ENCODE measurements at regions not wholly inside any gene's neighbourhood (a gene's known extent, or its start where the extent isn't known, plus 50 kb on each side); places are given as distances from the start of the nearest gene placed in this dataset.

- no peak for TF ChIP-seq CTCF (IDR thresholded peaks at IDR 0.05; ENCODE audit: low read depth, low read length, poor library complexity, severe bottlenecking)
- TF ChIP-seq EZH2phosphoT487 (IDR thresholded peaks at IDR 0.05; ENCODE audit: borderline replicate concordance, low read length) = no peak
- Histone ChIP-seq H3K27ac (ENCODE audit: low read depth, low read length) (no peak overlapping the region), H3K36me3 (ENCODE audit: control insufficient read depth, low read length) (no peaks in the 10 kb centered on the region), H3F3A (ENCODE audit: control insufficient read depth, insufficient read depth) (no peaks in the 10 kb centered on the region), H3K79me2 (ENCODE audit: control insufficient read depth, low read length) (no peaks in the 10 kb centered on the region), H3K4me1 (ENCODE audit: control insufficient read depth, low read length) (no peaks in the 10 kb centered on the region), H3K4me3 (ENCODE audit: low read length) (no peak overlapping the region), H3K9me3 (ENCODE audit: control insufficient read depth, insufficient read depth, low read length) (no peaks in the 10 kb centered on the region; the same call in 1 of the 2 replicates), H4K20me1 (ENCODE audit: control insufficient read depth, insufficient read depth, low read depth, low read length) (no peaks in the 10 kb centered on the region), H3K27me3 (ENCODE audit: control insufficient read depth, low read length) (no peaks in the 10 kb centered on the region), H3K4me2 (ENCODE audit: low read length) (no peak overlapping the region), H3K9me2 (replicated peaks; ENCODE audit: control insufficient read depth, low read length) (no peaks in the 10 kb centered on the region)
Measured at GRCh38 chr18:39199231-39199855, 1633.7 kb upstream of the CELF4 start.

GRCh38 chr18:39198376-39198775 is 1632.8 kb upstream of the CELF4 start:
- Histone ChIP-seq H3K9me2 (replicated peaks; ENCODE audit: control insufficient read depth, low read length) (no peaks in the 10 kb centered on the region), H3K27me3 (ENCODE audit: control insufficient read depth, low read length) (no peaks in the 10 kb centered on the region), H3K4me3 (ENCODE audit: low read length) (no peak overlapping the region), H3K79me2 (ENCODE audit: control insufficient read depth, low read length) (no peaks in the 10 kb centered on the region), H3K4me1 (ENCODE audit: control insufficient read depth, low read length) (no peaks in the 10 kb centered on the region), H3K9me3 (ENCODE audit: control insufficient read depth, insufficient read depth, low read length) (no peaks in the 10 kb centered on the region; the same call in 1 of the 2 replicates), H4K20me1 (ENCODE audit: control insufficient read depth, insufficient read depth, low read depth, low read length) (no peaks in the 10 kb centered on the region), H3F3A (ENCODE audit: control insufficient read depth, insufficient read depth) (no peaks in the 10 kb centered on the region), H3K4me2 (ENCODE audit: low read length) (no peak overlapping the region), H3K27ac (ENCODE audit: low read depth, low read length) (no peak overlapping the region), H3K36me3 (ENCODE audit: control insufficient read depth, low read length) (no peaks in the 10 kb centered on the region)
- no peak for TF ChIP-seq EZH2phosphoT487 (IDR thresholded peaks at IDR 0.05; ENCODE audit: borderline replicate concordance, low read length)
- no peak for TF ChIP-seq CTCF (IDR thresholded peaks at IDR 0.05; ENCODE audit: low read depth, low read length, poor library complexity, severe bottlenecking)

GRCh38 chr18:39191931-39192330 is 1626.3 kb upstream of the CELF4 start:
- Histone ChIP-seq H3F3A (ENCODE audit: control insufficient read depth, insufficient read depth) (no peaks in the 10 kb centered on the region), H3K79me2 (ENCODE audit: control insufficient read depth, low read length) (no peaks in the 10 kb centered on the region), H3K9me2 (replicated peaks; ENCODE audit: control insufficient read depth, low read length) (no peaks in the 10 kb centered on the region), H3K27me3 (ENCODE audit: control insufficient read depth, low read length) (no peaks in the 10 kb centered on the region), H3K4me1 (ENCODE audit: control insufficient read depth, low read length) (no peaks in the 10 kb centered on the region), H4K20me1 (ENCODE audit: control insufficient read depth, insufficient read depth, low read depth, low read length) (no peaks in the 10 kb centered on the region), H3K9me3 (ENCODE audit: control insufficient read depth, insufficient read depth, low read length) (no peaks in the 10 kb centered on the region), H3K4me3 (ENCODE audit: low read length) (no peak overlapping the region), H3K4me2 (ENCODE audit: low read length) (no peak overlapping the region), H3K36me3 (ENCODE audit: control insufficient read depth, low read length) (no peaks in the 10 kb centered on the region), H3K27ac (ENCODE audit: low read depth, low read length) (no peak overlapping the region)
- TF ChIP-seq EZH2phosphoT487 (IDR thresholded peaks at IDR 0.05; ENCODE audit: borderline replicate concordance, low read length) (no peak), CTCF (IDR thresholded peaks at IDR 0.05; ENCODE audit: low read depth, low read length, poor library complexity, severe bottlenecking) (no peak)

Measured in DOHH2 (cell line).